Left lung (tissue), 4 donors: ENCODE measurements at regions not wholly inside any gene's neighbourhood (a gene's known extent, or its start where the extent isn't known, plus 50 kb on each side); places are given as distances from the start of the nearest gene placed in this dataset.
"Not testable (repeated sequence)": the region's sequence is repeated elsewhere in the genome, so short reads cannot be mapped to it uniquely, and the experiment has no call there.

Source experiments
- ATAC-seq: fragments of 200-7000 bp; cut with Tn5 transposase; one replicate; pipeline ENCODE4 v1.9.1; 2020; ENCODE audit warnings: moderate library complexity
- DNase-seq, 4 donors: peaks; one replicate each; pipeline ENCODE4 v3.0.0-alpha.2; 2013 to 2020
- H3K27ac ChIP-seq, 2 donors: fragments of 200-600 bp; sonication (generic) in 1 of 2; one replicate each; pipeline versions ENCODE4 v1.5.0 to v1.8.0; 2020 to 2021
- H3K27me3 ChIP-seq, 2 donors: fragments of 200-600 bp; sonication (generic) in 1 of 2; one replicate each; pipeline versions ENCODE4 v1.5.0 to v1.8.0; 2020 to 2021
- H3K36me3 ChIP-seq, 2 donors: fragments of 200-600 bp; sonication (generic) in 1 of 2; one replicate each; pipeline versions ENCODE4 v1.5.0 to v1.8.0; 2020 to 2021
- H3K4me1 ChIP-seq, 2 donors: fragments of 200-600 bp; one replicate each; pipeline ENCODE4 v1.8.0; 2021
- H3K4me3 ChIP-seq, 2 donors: fragments of 200-600 bp; sonication (generic) in 1 of 2; one replicate each; pipeline versions ENCODE4 v1.5.0 to v1.8.0; 2020 to 2021; ENCODE audit warnings: mild to moderate bottlenecking in 1 of 2
- H3K9me3 ChIP-seq, 2 donors: fragments of 200-600 bp; sonication (generic) in 1 of 2; one replicate each; pipeline versions ENCODE4 v1.5.0 to v1.8.0; 2020 to 2021
- CTCF ChIP-seq, 2 donors: fragments of 200-600 bp; sonication (generic) in 1 of 2; IDR thresholded peaks; one replicate each; pipeline versions ENCODE4 v1.5.0 to v1.8.0; 2021; ENCODE audit warnings: antibody characterized with exemption in 2 of 2
- intact Hi-C, 2 donors: fragments of 100-400 bp; cut with DNase I; formaldehyde crosslinking; loops; one replicate each; pipeline versions ENCODE4 v1.11.2 to v1.14.2; 2022
- donor health status: DM: no; HTN: yes; CAD: no.
- donor health status: DM: no; HTN: no; CAD: no.

DNA sequence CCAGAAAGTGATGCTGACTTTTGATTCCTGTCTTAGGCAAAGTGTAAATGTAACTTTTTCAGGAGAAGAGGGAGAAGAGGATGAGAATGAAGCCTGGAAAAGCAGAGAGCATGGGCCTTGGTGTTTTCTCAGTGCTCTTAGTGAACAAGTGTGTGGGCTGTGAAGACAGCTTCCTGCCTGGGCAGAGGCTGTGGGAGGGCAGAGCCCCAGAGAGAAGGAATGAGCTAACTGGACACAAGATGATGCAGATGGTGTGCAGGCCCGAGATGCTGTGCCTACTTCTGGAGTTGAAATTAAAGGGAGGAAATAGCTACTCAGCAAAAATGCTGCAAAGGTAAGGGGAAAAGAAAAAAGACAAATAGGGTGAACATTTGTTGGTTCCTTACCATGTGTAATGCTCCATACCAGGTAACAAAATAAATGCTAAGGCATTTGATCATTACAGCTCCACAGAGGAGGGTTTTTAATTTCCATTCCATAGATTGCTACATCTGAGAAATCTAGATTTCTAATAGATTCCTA lies 87.0 kb upstream of the CEP162 start:
- intact Hi-C loops, result no loop called here
- Histone ChIP-seq H3K27me3 (no peaks in the 10 kb centered on the region), H3K27ac (no peak overlapping the region), H3K4me3 (no peak overlapping the region), H3K36me3 (no peaks in the 10 kb centered on the region), H3K4me1 (no peaks in the 10 kb centered on the region), H3K9me3 (peaks cover 0 to 5% of the 10 kb centered on the region in 2 donors)
- DNase-seq, result peak in 1 of 4 donors; percentile 20
- no peak for ATAC-seq
- no peak for TF ChIP-seq CTCF (IDR thresholded peaks at IDR 0.05)

GRCh38 chr6:84309336-84309735 lies 81.9 kb upstream of the CEP162 start:
- no peaks in the 10 kb centered on the region for H3K27me3 ChIP-seq
- H3K27ac ChIP-seq, result no peak overlapping the region
- no peak overlapping the region for H3K4me3 ChIP-seq
- DNase-seq, result no peak
- TF ChIP-seq CTCF (IDR thresholded peaks at IDR 0.05), result no peak
- H3K36me3 ChIP-seq, result no peaks in the 10 kb centered on the region
- intact Hi-C loops, result no loop called here
- no peak for ATAC-seq
- no peaks in the 10 kb centered on the region for H3K4me1 ChIP-seq
- H3K9me3 ChIP-seq, result no peaks in the 10 kb centered on the region

GRCh38 chr6:84304881-84305280 lies 77.4 kb upstream of the CEP162 start:
- Histone ChIP-seq H3K27ac (no peak overlapping the region), H3K36me3 (no peaks in the 10 kb centered on the region), H3K27me3 (no peaks in the 10 kb centered on the region), H3K4me3 (no peak overlapping the region), H3K4me1 (no peaks in the 10 kb centered on the region), H3K9me3 (no peaks in the 10 kb centered on the region)
- intact Hi-C loops, result no loop called here
- TF ChIP-seq CTCF (IDR thresholded peaks at IDR 0.05), result no peak
- no peak for DNase-seq
- ATAC-seq, result no peak

DNA sequence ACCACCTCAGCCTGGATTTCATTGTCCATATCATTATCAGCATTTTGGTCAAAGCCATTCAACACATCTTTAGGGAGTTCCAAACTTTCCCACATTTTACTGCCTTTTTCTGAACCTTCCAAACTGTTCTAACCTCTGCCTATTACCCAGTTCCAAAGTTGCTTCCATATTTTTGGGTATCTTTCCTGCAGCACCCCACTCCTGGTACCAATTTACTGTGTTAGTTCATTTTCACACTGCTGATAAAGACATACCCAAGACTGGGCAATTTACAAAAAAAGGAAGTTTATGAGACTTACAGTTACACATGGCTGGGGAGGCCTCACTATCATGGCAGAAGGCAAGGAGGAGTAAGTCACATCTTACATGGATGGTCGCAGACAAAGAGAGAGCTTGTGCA lies 63.6 kb upstream of the CEP162 start:
- H3K4me3 ChIP-seq, H3K27ac ChIP-seq, intact Hi-C loops, H3K27me3 ChIP-seq, ATAC-seq, H3K4me1 ChIP-seq, DNase-seq, H3K36me3 ChIP-seq: not testable (repeated sequence)
- H3K9me3 ChIP-seq, result peaks cover 0 to 35% of the 10 kb centered on the region in 2 donors

GRCh38 chr6:84284428-84285049 lies 57.1 kb upstream of the CEP162 start:
- H3K36me3 ChIP-seq, result no peaks in the 10 kb centered on the region
- peaks cover 0 to 6% of the 10 kb centered on the region in 2 donors for H3K27me3 ChIP-seq
- H3K4me1 ChIP-seq, result no peaks in the 10 kb centered on the region
- no peak for ATAC-seq
- intact Hi-C loops, result no loop called here
- H3K4me3 ChIP-seq, result no peak overlapping the region
- no peak for DNase-seq
- H3K27ac ChIP-seq, result no peak overlapping the region
- H3K9me3 ChIP-seq, result peaks cover 0 to 3% of the 10 kb centered on the region in 2 donors
- peak in 1 of 2 donors; percentile 15 for TF ChIP-seq CTCF (IDR thresholded peaks at IDR 0.05)

DNA sequence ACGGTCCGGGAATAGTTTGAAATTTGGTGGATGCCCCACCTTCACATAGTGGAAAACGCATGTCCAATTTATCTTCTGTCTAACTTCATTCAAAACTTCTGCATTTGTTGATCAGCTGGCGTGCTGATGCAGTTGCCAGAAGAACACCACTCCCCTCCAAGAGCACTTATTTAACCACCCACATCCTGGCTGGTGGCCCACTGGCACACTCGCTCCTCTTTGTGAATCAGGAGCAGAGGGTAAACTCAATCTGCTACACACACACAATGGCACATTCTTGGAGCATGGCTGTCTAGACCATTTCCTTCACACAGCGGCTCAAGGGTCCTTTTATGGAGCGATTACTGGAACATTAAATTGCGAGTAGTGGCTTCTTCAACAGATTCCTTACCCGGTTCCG lies 55.1 kb upstream of the CEP162 start:
- H3K4me1 ChIP-seq, result no peaks in the 10 kb centered on the region
- H3K9me3 ChIP-seq, result no peaks in the 10 kb centered on the region
- H3K27me3 ChIP-seq, result peaks cover 0 to 6% of the 10 kb centered on the region in 2 donors
- DNase-seq (peak in 1 of 4 donors; percentile 46), ATAC-seq (peak; percentile 69)
- intact Hi-C loops, result no loop called here
- no peak for TF ChIP-seq CTCF (IDR thresholded peaks at IDR 0.05)
- H3K4me3 ChIP-seq, result no peak overlapping the region
- no peaks in the 10 kb centered on the region for H3K36me3 ChIP-seq
- no peak overlapping the region for H3K27ac ChIP-seq
